Bronchial epithelial cell (primary cell): ENCODE measurements at regions not wholly inside any gene's neighbourhood (a gene's known extent, or its start where the extent isn't known, plus 50 kb on each side); places are given as distances from the start of the nearest gene placed in this dataset.
"Not testable (repeated sequence)": the region's sequence is repeated elsewhere in the genome, so short reads cannot be mapped to it uniquely, and the experiment has no call there.

ENCODE experiments used
- DNase-seq: peaks from one replicate; pipeline ENCODE4 v3.0.0-alpha.2; 2010; ENCODE audit warnings: low read depth
- FAIRE-seq: peaks from 2 replicates; lab custom pipeline; 2011; peaks lifted over from hg19 to GRCh38; lab: Jason Lieb, UNC
- H3K27me3 ChIP-seq: 2 replicates; pipeline ENCODE4 v1.5.1; 2011; ENCODE audit warnings: low read length; ENCODE audit not compliant: control insufficient read depth, insufficient read depth
- H3K36me3 ChIP-seq: 2 replicates; pipeline ENCODE4 v1.5.1; 2011; ENCODE audit warnings: low read length; ENCODE audit not compliant: control insufficient read depth, insufficient read depth
- H3K4me3 ChIP-seq: 2 replicates; pipeline ENCODE4 v1.5.1; 2011; ENCODE audit warnings: mild to moderate bottlenecking, low read depth, low read length, control low read depth
- TF ChIP-seq, protein P1 (sequence below): IDR thresholded peaks from 2 replicates; pipeline ENCODE4 v1.5.1; 2011; ENCODE audit warnings: mild to moderate bottlenecking, moderate library complexity, low read length, control low read depth, inconsistent platforms; ENCODE audit not compliant: insufficient read depth, severe bottlenecking

- no peak overlapping the region for H3K4me3 ChIP-seq
- no peaks in the 10 kb centered on the region for H3K27me3 ChIP-seq
- DNase-seq = no peak
- no peaks in the 10 kb centered on the region for H3K36me3 ChIP-seq
- TF ChIP-seq, protein P1, sequence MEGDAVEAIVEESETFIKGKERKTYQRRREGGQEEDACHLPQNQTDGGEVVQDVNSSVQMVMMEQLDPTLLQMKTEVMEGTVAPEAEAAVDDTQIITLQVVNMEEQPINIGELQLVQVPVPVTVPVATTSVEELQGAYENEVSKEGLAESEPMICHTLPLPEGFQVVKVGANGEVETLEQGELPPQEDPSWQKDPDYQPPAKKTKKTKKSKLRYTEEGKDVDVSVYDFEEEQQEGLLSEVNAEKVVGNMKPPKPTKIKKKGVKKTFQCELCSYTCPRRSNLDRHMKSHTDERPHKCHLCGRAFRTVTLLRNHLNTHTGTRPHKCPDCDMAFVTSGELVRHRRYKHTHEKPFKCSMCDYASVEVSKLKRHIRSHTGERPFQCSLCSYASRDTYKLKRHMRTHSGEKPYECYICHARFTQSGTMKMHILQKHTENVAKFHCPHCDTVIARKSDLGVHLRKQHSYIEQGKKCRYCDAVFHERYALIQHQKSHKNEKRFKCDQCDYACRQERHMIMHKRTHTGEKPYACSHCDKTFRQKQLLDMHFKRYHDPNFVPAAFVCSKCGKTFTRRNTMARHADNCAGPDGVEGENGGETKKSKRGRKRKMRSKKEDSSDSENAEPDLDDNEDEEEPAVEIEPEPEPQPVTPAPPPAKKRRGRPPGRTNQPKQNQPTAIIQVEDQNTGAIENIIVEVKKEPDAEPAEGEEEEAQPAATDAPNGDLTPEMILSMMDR = no peak
- FAIRE-seq = no peak
These were observed 92.6 kb downstream of the DHRS2 start for GRCh38 chr14:23728791-23729190.

- Histone ChIP-seq H3K4me3 (no peak overlapping the region), H3K36me3 (no peaks in the 10 kb centered on the region), H3K27me3 (no peaks in the 10 kb centered on the region)
- FAIRE-seq = peak; percentile 72
- TF ChIP-seq, protein P1 = peak; percentile 3
- no peak for DNase-seq
These were observed 93.7 kb downstream of the DHRS2 start for GRCh38 chr14:23729720-23730387.

DNA sequence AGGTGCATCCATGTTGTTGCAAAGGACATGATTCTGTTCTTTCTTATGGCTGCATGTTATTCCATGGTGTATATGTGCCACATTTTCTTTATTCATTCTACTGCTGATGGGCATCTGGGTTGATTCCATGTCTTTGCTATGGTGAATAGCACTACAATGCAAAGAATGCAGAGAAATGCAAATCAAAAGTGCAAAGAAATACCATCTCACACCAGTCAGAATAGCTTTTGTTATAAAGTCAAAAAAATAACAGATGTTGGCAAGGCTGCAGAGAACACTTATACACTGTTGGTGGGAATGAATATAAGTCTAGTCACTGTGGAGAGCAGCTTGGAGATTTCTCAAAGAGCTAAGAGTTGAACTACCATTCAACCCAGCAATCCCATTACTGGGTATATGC lies 99.2 kb downstream of the DHRS2 start:
- TF ChIP-seq, protein P1 = no peak
- H3K36me3 ChIP-seq = no peaks in the 10 kb centered on the region
- DNase-seq = no peak
- no peak overlapping the region for H3K4me3 ChIP-seq
- H3K27me3 ChIP-seq = no peaks in the 10 kb centered on the region
- no peak for FAIRE-seq

GRCh38 chr14:23744368-23744767 lies 108.2 kb downstream of the DHRS2 start:
- not testable (repeated sequence) for DNase-seq, FAIRE-seq, H3K27me3 ChIP-seq, H3K36me3 ChIP-seq, H3K4me3 ChIP-seq

GRCh38 chr14:23750357-23750756 lies 114.2 kb downstream of the DHRS2 start:
- no peaks in the 10 kb centered on the region for H3K36me3 ChIP-seq
- FAIRE-seq (no peak), DNase-seq (no peak)
- H3K4me3 ChIP-seq = no peak overlapping the region
- H3K27me3 ChIP-seq = no peaks in the 10 kb centered on the region
- TF ChIP-seq, protein P1 = no peak

DNA sequence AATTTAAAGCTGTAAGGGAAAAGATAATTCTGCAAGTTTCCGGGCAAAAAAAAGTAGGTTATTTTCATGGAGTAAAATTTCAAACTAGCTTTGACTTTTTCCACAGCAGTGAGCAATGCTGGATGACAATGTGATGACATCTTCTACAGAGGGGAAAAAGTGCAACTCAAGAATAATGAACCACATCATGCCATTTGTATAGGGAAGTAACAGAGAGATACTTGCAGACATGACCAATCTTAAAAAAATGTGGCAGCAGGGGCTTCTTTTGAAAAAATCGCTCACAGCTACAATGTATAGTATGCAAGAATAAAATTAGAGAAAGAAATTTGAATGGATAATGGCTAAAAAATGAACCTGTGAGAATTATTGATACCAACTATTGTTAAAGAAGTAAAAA lies 115.5 kb downstream of the DHRS2 start:
- Histone ChIP-seq H3K4me3 (no peak overlapping the region), H3K36me3 (no peaks in the 10 kb centered on the region), H3K27me3 (no peaks in the 10 kb centered on the region)
- TF ChIP-seq, protein P1 = no peak
- FAIRE-seq = no peak
- DNase-seq = peak; percentile 3
